Erythroblast (primary cell): ENCODE measurements at regions not wholly inside any gene's neighbourhood (a gene's known extent, or its start where the extent isn't known, plus 50 kb on each side); places are given as distances from the start of the nearest gene placed in this dataset.

Source experiments
- GATA1 ChIP-seq: IDR thresholded peaks from 2 replicates; pipeline ENCODE4 v1.6.1; 2011; ENCODE audit warnings: low read depth, mild to moderate bottlenecking, control low read depth, low read length, moderate library complexity
- POLR2A ChIP-seq: IDR thresholded peaks from 2 replicates; pipeline ENCODE4 v1.6.1; 2011; ENCODE audit warnings: mild to moderate bottlenecking, low read length

- TF ChIP-seq POLR2A (no peak), GATA1 (no peak)
These were observed 243.2 kb downstream of the ANKRD60 start for GRCh38 chr20:57985278-57985677.
